ENCODE measurements at regions not wholly inside any gene's neighbourhood (a gene's known extent, or its start where the extent isn't known, plus 50 kb on each side); places are given as distances from the start of the nearest gene placed in this dataset.

DNA sequence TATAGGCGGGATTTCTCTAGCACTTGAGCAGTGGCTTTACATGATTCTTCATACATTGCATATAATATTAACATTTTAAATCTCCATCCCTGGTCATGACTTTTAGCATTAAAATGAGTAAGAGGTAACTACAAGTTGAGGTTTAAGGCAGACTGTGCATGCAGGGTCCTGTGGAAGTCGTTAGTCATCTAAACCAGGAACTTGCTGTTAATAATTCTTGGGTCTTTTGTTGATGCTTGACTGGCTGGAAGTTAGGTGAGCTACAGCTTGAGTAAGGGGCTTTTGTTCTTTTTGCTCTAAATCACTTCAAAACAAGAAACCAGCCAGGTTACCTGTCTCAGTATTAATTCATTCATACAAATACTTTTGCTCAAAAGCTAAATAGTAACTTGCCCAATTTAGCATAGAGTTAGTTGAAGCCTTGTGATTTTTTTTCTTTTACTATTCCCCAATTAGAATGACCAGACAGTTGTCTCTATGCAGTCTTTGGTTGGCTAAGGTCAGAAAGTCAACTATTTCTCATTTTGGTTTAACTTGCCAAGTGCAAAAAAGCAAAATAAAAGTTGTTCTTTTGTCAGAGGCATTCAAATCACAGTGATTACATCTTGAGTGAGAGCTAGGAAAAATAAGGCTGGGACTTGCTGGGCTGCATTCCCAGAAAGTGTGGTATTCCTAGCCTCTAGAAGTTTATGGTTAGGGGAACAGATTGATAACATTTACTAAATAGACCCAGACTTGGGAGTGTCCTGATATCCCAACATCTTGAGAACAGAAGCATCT is 516.9 kb downstream of the PDHA2 start:
- no peaks in the 10 kb centered on the region for H3K27me3 ChIP-seq (replicated peaks; ENCODE audit: control insufficient read depth, insufficient read depth, low read length)
- no peak overlapping the region for H3K4me3 ChIP-seq (ENCODE audit: low read depth, low read length)
- no peaks in the 10 kb centered on the region for H3K27me3 Mint-ChIP-seq (ENCODE audit: insufficient read depth, unreplicated experiment)
- BruUV-seq (replicated peaks) = no TSS peak
- DNase-seq = no peak
- intact Hi-C loops (cut with micrococcal nuclease; ENCODE audit: unreplicated experiment) = no loop called here
- H3K4me1 Mint-ChIP-seq (ENCODE audit: low read depth, unreplicated experiment) = no peaks in the 10 kb centered on the region
- no peaks in the 10 kb centered on the region for H3K9me3 ChIP-seq
- no peak for TF ChIP-seq CTCF (IDR thresholded peaks at IDR 0.05; ENCODE audit: insufficient read depth in 1 of 2, low read depth in 1 of 2, low read length in 1 of 2, severe bottlenecking in 1 of 2, unreplicated experiment in 1 of 2)
- H3K4me1 ChIP-seq = no peaks in the 10 kb centered on the region; the same call in 1 of the 2 replicates
- ChIA-PET POLR2A (no interaction called here), CTCF (no interaction called here)
- H3K36me3 Mint-ChIP-seq (ENCODE audit: insufficient read depth, unreplicated experiment) = no peaks in the 10 kb centered on the region
- H3K27ac Mint-ChIP-seq (ENCODE audit: unreplicated experiment) = no peak overlapping the region
- H3K9me3 Mint-ChIP-seq (ENCODE audit: unreplicated experiment) = no peaks in the 10 kb centered on the region
- no peak overlapping the region for H3K4me3 Mint-ChIP-seq (ENCODE audit: unreplicated experiment)
- no peaks in the 10 kb centered on the region for H3K36me3 ChIP-seq (ENCODE audit: control insufficient read depth, insufficient read depth, low read length)

DNA sequence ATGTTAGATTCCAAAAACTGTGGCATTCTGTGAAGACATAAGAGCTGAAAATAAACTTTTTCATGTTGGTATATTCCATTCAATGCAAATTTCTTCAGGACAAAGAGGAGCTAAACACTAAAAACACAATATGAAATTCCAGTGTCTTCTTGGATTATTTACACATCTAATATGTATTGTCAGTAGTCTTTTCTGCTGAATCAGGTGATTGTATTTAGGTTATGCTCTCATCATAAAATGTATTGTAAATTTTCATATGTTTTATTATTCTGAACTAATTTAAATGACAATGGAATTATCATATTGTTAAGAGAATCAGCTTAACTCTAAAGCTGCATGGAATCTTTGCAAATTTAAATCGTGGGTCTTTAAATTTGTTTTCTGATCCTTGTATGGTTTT is 526.7 kb downstream of the PDHA2 start:
- DNase-seq = no peak
- ChIA-PET POLR2A (no interaction called here), CTCF (no interaction called here)
- no peak for TF ChIP-seq CTCF (IDR thresholded peaks at IDR 0.05; ENCODE audit: insufficient read depth in 1 of 2, low read depth in 1 of 2, low read length in 1 of 2, severe bottlenecking in 1 of 2, unreplicated experiment in 1 of 2)
- H3K27ac Mint-ChIP-seq (ENCODE audit: unreplicated experiment) = no peak overlapping the region
- Histone ChIP-seq H3K4me3 (ENCODE audit: low read depth, low read length) (no peak overlapping the region), H3K27me3 (replicated peaks; ENCODE audit: control insufficient read depth, insufficient read depth, low read length) (no peaks in the 10 kb centered on the region), H3K9me3 (no peaks in the 10 kb centered on the region), H3K36me3 (ENCODE audit: control insufficient read depth, insufficient read depth, low read length) (no peaks in the 10 kb centered on the region), H3K4me1 (no peaks in the 10 kb centered on the region)
- H3K4me3 Mint-ChIP-seq (ENCODE audit: unreplicated experiment) = no peak overlapping the region
- intact Hi-C loops (cut with micrococcal nuclease; ENCODE audit: unreplicated experiment) = no loop called here
- no peaks in the 10 kb centered on the region for H3K27me3 Mint-ChIP-seq (ENCODE audit: insufficient read depth, unreplicated experiment)
- BruUV-seq (replicated peaks) = no TSS peak
- no peaks in the 10 kb centered on the region for H3K9me3 Mint-ChIP-seq (ENCODE audit: unreplicated experiment)
- no peaks in the 10 kb centered on the region for H3K36me3 Mint-ChIP-seq (ENCODE audit: insufficient read depth, unreplicated experiment)
- H3K4me1 Mint-ChIP-seq (ENCODE audit: low read depth, unreplicated experiment) = no peaks in the 10 kb centered on the region

GRCh38 chr4:96375367-96375766 is 535.5 kb downstream of the PDHA2 start:
- no peaks in the 10 kb centered on the region for H3K27me3 ChIP-seq (replicated peaks; ENCODE audit: control insufficient read depth, insufficient read depth, low read length)
- CTCF ChIA-PET = no interaction called here
- H3K36me3 ChIP-seq (ENCODE audit: control insufficient read depth, insufficient read depth, low read length) = no peaks in the 10 kb centered on the region
- intact Hi-C loops (cut with micrococcal nuclease; ENCODE audit: unreplicated experiment) = no loop called here
- POLR2A ChIA-PET = no interaction called here
- Mint-ChIP-seq H3K4me3 (ENCODE audit: unreplicated experiment) (no peak overlapping the region), H3K9me3 (ENCODE audit: unreplicated experiment) (no peaks in the 10 kb centered on the region), H3K36me3 (ENCODE audit: insufficient read depth, unreplicated experiment) (no peaks in the 10 kb centered on the region), H3K27ac (ENCODE audit: unreplicated experiment) (no peak overlapping the region), H3K27me3 (ENCODE audit: insufficient read depth, unreplicated experiment) (no peaks in the 10 kb centered on the region), H3K4me1 (ENCODE audit: low read depth, unreplicated experiment) (no peaks in the 10 kb centered on the region)
- H3K9me3 ChIP-seq = no peaks in the 10 kb centered on the region
- BruUV-seq (replicated peaks) = no TSS peak
- DNase-seq = no peak
- no peak for TF ChIP-seq CTCF (IDR thresholded peaks at IDR 0.05; ENCODE audit: insufficient read depth in 1 of 2, low read depth in 1 of 2, low read length in 1 of 2, severe bottlenecking in 1 of 2, unreplicated experiment in 1 of 2)
- no peak overlapping the region for H3K4me3 ChIP-seq (ENCODE audit: low read depth, low read length)
- no peaks in the 10 kb centered on the region for H3K4me1 ChIP-seq
